Loucy (cell line): ENCODE measurements at regions not wholly inside any gene's neighbourhood (a gene's known extent, or its start where the extent isn't known, plus 50 kb on each side); places are given as distances from the start of the nearest gene placed in this dataset.

Experiments used
- H2AFZ ChIP-seq: fragments of 200-600 bp; sonication (generic); 2 replicates; pipeline ENCODE4 v1.6.0; 2016; ENCODE audit warnings: antibody characterized with exemption, mild to moderate bottlenecking, low read length, moderate library complexity
- H3F3A ChIP-seq: fragments of 200-600 bp; 2 replicates; pipeline ENCODE4 v1.6.0; 2016; ENCODE audit warnings: antibody characterized with exemption, low read depth, mild to moderate bottlenecking
- H3K27me3 ChIP-seq: fragments of 200-600 bp; sonication (generic); 2 replicates; pipeline ENCODE4 v1.6.1; 2014; ENCODE audit warnings: low read length, mild to moderate bottlenecking; ENCODE audit not compliant: insufficient read depth, poor library complexity, severe bottlenecking
- H3K36me3 ChIP-seq: fragments of 200-600 bp; sonication (generic); 2 replicates; pipeline ENCODE4 v1.6.1; 2016; ENCODE audit warnings: low read length; ENCODE audit not compliant: insufficient read depth
- H3K4me1 ChIP-seq: fragments of 200-600 bp; sonication (generic); 2 replicates; pipeline ENCODE4 v1.5.1; 2014; ENCODE audit warnings: low read length, mild to moderate bottlenecking; ENCODE audit not compliant: insufficient read depth, poor library complexity, severe bottlenecking
- H3K4me2 ChIP-seq: fragments of 200-600 bp; sonication (generic); 2 replicates; pipeline ENCODE4 v1.6.0; 2014; ENCODE audit warnings: antibody characterized with exemption, low read length, low read depth, mild to moderate bottlenecking; ENCODE audit not compliant: poor library complexity, severe bottlenecking
- H3K4me3 ChIP-seq: fragments of 200-600 bp; sonication (generic); 2 replicates; pipeline ENCODE4 v1.5.1; 2014; ENCODE audit warnings: low read length, mild to moderate bottlenecking, mixed read lengths; ENCODE audit not compliant: poor library complexity, severe bottlenecking
- H3K79me2 ChIP-seq: fragments of 200-600 bp; sonication (generic); 2 replicates; pipeline ENCODE4 v1.6.1; 2014; ENCODE audit warnings: low read length; ENCODE audit not compliant: insufficient read depth
- H3K9ac ChIP-seq: fragments of 200-600 bp; sonication (generic); 2 replicates; pipeline ENCODE4 v1.6.0; 2014; ENCODE audit warnings: mild to moderate bottlenecking, low read depth, low read length, moderate library complexity; ENCODE audit not compliant: poor library complexity, severe bottlenecking
- H3K9me2 ChIP-seq: fragments of 200-600 bp; sonication (generic); replicated peaks from 2 replicates; pipeline ENCODE4 v1.6.1; 2016; ENCODE audit warnings: low read depth, low read length, mixed read lengths
- H3K9me3 ChIP-seq: fragments of 200-600 bp; sonication (generic); 2 replicates; pipeline ENCODE4 v1.6.1; 2014; ENCODE audit warnings: mild to moderate bottlenecking, antibody characterized with exemption, low read length, low read depth; ENCODE audit not compliant: insufficient read depth
- H4K20me1 ChIP-seq: fragments of 200-600 bp; sonication (generic); 2 replicates; pipeline ENCODE4 v1.6.0; 2014; ENCODE audit warnings: antibody characterized with exemption, low read length, mild to moderate bottlenecking; ENCODE audit not compliant: insufficient read depth, poor library complexity, severe bottlenecking
- CTCF ChIP-seq: fragments of 200-600 bp; sonication (generic); conservative IDR thresholded peaks from 2 replicates; pipeline ENCODE4 v1.5.1; 2014; ENCODE audit warnings: mild to moderate bottlenecking, antibody characterized with exemption, low read length
- EZH2phosphoT487 ChIP-seq: fragments of 200-600 bp; IDR thresholded peaks from 2 replicates; pipeline ENCODE4 v1.6.1; 2018; ENCODE audit warnings: antibody characterized with exemption, mild to moderate bottlenecking, moderate library complexity, borderline replicate concordance

- Histone ChIP-seq H3K36me3 (no peaks in the 10 kb centered on the region), H2AFZ (no peak overlapping the region), H3K79me2 (no peaks in the 10 kb centered on the region), H3K9me2 (no peaks in the 10 kb centered on the region), H3K9ac (no peak overlapping the region), H3K4me3 (no peak overlapping the region), H3K9me3 (no peaks in the 10 kb centered on the region; the same call in 1 of the 2 replicates), H3K27me3 (no peaks in the 10 kb centered on the region), H3F3A (no peaks in the 10 kb centered on the region), H3K4me2 (no peak overlapping the region), H3K4me1 (no peaks in the 10 kb centered on the region), H4K20me1 (no peaks in the 10 kb centered on the region)
- TF ChIP-seq CTCF (no peak), EZH2phosphoT487 (no peak)
These were observed 1104.7 kb upstream of the TMEM132C start for GRCh38 chr12:127162307-127162706.

- Histone ChIP-seq H3K9ac (no peak overlapping the region), H3F3A (no peaks in the 10 kb centered on the region), H3K27me3 (no peaks in the 10 kb centered on the region), H3K79me2 (no peaks in the 10 kb centered on the region), H3K4me3 (no peak overlapping the region), H3K36me3 (no peaks in the 10 kb centered on the region), H4K20me1 (no peaks in the 10 kb centered on the region), H3K4me2 (no peak overlapping the region), H3K9me3 (no peaks in the 10 kb centered on the region; the same call in 1 of the 2 replicates), H2AFZ (no peak overlapping the region), H3K9me2 (no peaks in the 10 kb centered on the region), H3K4me1 (no peaks in the 10 kb centered on the region)
- TF ChIP-seq CTCF (no peak), EZH2phosphoT487 (no peak)
These were observed 1104.1 kb upstream of the TMEM132C start for GRCh38 chr12:127162902-127163301.

GRCh38 chr12:127165567-127166392 is 1101.2 kb upstream of the TMEM132C start:
- TF ChIP-seq CTCF, result no peak
- TF ChIP-seq EZH2phosphoT487, result no peak
- Histone ChIP-seq H3K4me1 (no peaks in the 10 kb centered on the region), H3K79me2 (no peaks in the 10 kb centered on the region), H3K36me3 (no peaks in the 10 kb centered on the region), H3K9me3 (no peaks in the 10 kb centered on the region; the same call in 1 of the 2 replicates), H3K4me3 (no peak overlapping the region), H3K4me2 (no peak overlapping the region), H4K20me1 (no peaks in the 10 kb centered on the region), H3K9me2 (no peaks in the 10 kb centered on the region), H3K27me3 (no peaks in the 10 kb centered on the region), H3F3A (no peaks in the 10 kb centered on the region), H2AFZ (no peak overlapping the region), H3K9ac (no peak overlapping the region)
